ENCODE measurements at regions not wholly inside any gene's neighbourhood (a gene's known extent, or its start where the extent isn't known, plus 50 kb on each side); places are given as distances from the start of the nearest gene placed in this dataset.

DNA sequence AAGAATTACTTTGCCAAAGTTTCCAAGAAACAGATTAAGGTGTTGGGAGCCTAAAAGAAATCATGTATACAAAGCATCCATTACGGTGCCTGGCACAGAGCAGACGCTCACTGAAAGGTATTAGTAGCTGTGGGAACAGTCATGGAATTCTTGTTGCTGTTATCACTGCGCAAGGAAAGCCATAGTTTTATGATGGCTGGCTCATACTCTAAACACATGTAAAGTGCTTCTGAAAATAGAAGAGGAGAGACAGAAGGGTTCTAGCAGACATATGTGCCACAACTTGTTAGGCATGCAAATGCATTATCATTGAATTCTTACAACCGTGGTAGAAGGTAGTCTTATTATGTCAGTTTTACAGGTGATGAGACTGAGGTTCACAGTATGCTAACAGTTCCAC is 112.4 kb downstream of the TENT5A start:
- no peak overlapping the region for H3K4ac ChIP-seq (ENCODE audit: low read length)
- WGBS, 2 donors (ENCODE audit: extremely low coverage in 2 of 2, insufficient read length in 2 of 2, insufficient replicate concordance in 1 of 2), result no CpG with 5 or more reads among the region's 4 CpGs

DNA sequence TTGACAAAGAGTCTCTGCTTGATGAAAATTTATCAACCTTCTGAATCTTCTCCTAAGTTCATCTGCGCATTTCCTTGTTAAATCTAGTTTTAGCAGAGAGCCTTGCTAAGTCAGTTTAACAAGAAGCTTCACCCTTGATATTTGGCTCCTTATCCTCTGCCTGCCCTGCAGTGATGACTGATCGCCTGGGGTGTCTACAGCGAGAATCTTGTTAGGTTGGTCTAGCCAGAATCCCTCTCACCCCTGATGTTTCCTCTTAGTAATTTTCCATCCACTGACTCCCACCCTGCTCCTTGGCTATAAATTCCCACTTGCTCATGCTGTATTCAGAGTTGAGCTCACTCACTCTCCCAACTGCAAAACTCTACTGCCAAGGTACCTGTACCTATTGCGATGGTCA is 114.1 kb downstream of the TENT5A start:
- H3K27ac ChIP-seq (replicated peaks; ENCODE audit: low read length), result no peak overlapping the region
- H3K4me2 ChIP-seq (ENCODE audit: insufficient read depth, low read length, poor library complexity, severe bottlenecking), result no peak overlapping the region
- H4K91ac ChIP-seq (ENCODE audit: low read depth, low read length, poor library complexity), result no peak overlapping the region
- no peak overlapping the region for H3K9ac ChIP-seq (ENCODE audit: low read depth, low read length, poor library complexity)
- no peak overlapping the region for H3K14ac ChIP-seq (ENCODE audit: low read length)
- no peaks in the 10 kb centered on the region for H3K36me3 ChIP-seq (replicated peaks in 1 of 2; ENCODE audit: control insufficient read depth in 2 of 2, insufficient read depth in 2 of 2, low read length in 2 of 2)
- no peak for DNase-seq (ENCODE audit: low spot score)
- no CpG with 5 or more reads among the region's 4 CpGs for WGBS, 2 donors (ENCODE audit: extremely low coverage in 2 of 2, insufficient read length in 2 of 2, insufficient replicate concordance in 1 of 2)
- H3K4ac ChIP-seq (ENCODE audit: low read length), result no peak overlapping the region
- H3K18ac ChIP-seq (ENCODE audit: low read length), result no peak overlapping the region
- H3K9me3 ChIP-seq (replicated peaks in 1 of 2; ENCODE audit: control insufficient read depth in 2 of 2, insufficient read depth in 1 of 2, low read depth in 1 of 2, low read length in 2 of 2), result peaks cover 0 to 5% of the 10 kb centered on the region in 2 donors
- peaks cover 0 to 38% of the 10 kb centered on the region in 2 donors for H3K4me1 ChIP-seq (ENCODE audit: control insufficient read depth in 2 of 2, insufficient read depth in 1 of 2, low read depth in 1 of 2, low read length in 2 of 2)
- no peak overlapping the region for H3K23ac ChIP-seq (ENCODE audit: low read depth, low read length, poor library complexity)
- H2AK5ac ChIP-seq (ENCODE audit: low read depth, low read length), result no peak overlapping the region
- H2BK5ac ChIP-seq (ENCODE audit: low read length), result no peak overlapping the region
- no peak overlapping the region for H2BK120ac ChIP-seq (ENCODE audit: low read depth, low read length)
- H2BK15ac ChIP-seq (ENCODE audit: low read length), result no peak overlapping the region
- H3K27me3 ChIP-seq (ENCODE audit: control insufficient read depth in 3 of 3, insufficient read depth in 3 of 3, low read depth in 1 of 3, low read length in 3 of 3), result no peaks in the 10 kb centered on the region
- H3K79me1 ChIP-seq (ENCODE audit: low read depth, low read length), result no peaks in the 10 kb centered on the region
- no peak overlapping the region for H4K8ac ChIP-seq (ENCODE audit: low read depth, low read length)
- no peak overlapping the region for H3K4me3 ChIP-seq (ENCODE audit: low read length in 2 of 2)
- H2AFZ ChIP-seq (ENCODE audit: low read length), result no peak overlapping the region
- H2BK12ac ChIP-seq (ENCODE audit: low read length), result no peak overlapping the region

More for the DNA sequence above, 112.4 kb downstream of the TENT5A start:
- H3K14ac ChIP-seq (ENCODE audit: low read length), result no peak overlapping the region
- H4K8ac ChIP-seq (ENCODE audit: low read depth, low read length), result no peak overlapping the region
- H2AK5ac ChIP-seq (ENCODE audit: low read depth, low read length), result no peak overlapping the region
- H3K4me2 ChIP-seq (ENCODE audit: insufficient read depth, low read length, poor library complexity, severe bottlenecking), result no peak overlapping the region
- H3K36me3 ChIP-seq (replicated peaks in 1 of 2; ENCODE audit: control insufficient read depth in 2 of 2, insufficient read depth in 2 of 2, low read length in 2 of 2), result no peaks in the 10 kb centered on the region
- H2BK15ac ChIP-seq (ENCODE audit: low read length), result no peak overlapping the region
- no peaks in the 10 kb centered on the region for H3K27me3 ChIP-seq (ENCODE audit: control insufficient read depth in 3 of 3, insufficient read depth in 3 of 3, low read depth in 1 of 3, low read length in 3 of 3)
- DNase-seq (ENCODE audit: low spot score), result no peak
- H3K79me1 ChIP-seq (ENCODE audit: low read depth, low read length), result no peaks in the 10 kb centered on the region
- no peak overlapping the region for H4K91ac ChIP-seq (ENCODE audit: low read depth, low read length, poor library complexity)
- no peak overlapping the region for H3K18ac ChIP-seq (ENCODE audit: low read length)
- no peak overlapping the region for H2BK12ac ChIP-seq (ENCODE audit: low read length)
- H3K4me3 ChIP-seq (ENCODE audit: low read length in 2 of 2), result no peak overlapping the region
- no peak overlapping the region for H2BK5ac ChIP-seq (ENCODE audit: low read length)
- peaks cover 0 to 38% of the 10 kb centered on the region in 2 donors for H3K4me1 ChIP-seq (ENCODE audit: control insufficient read depth in 2 of 2, insufficient read depth in 1 of 2, low read depth in 1 of 2, low read length in 2 of 2)
- H2AFZ ChIP-seq (ENCODE audit: low read length), result no peak overlapping the region
- H3K27ac ChIP-seq (replicated peaks; ENCODE audit: low read length), result no peak overlapping the region
- H3K9ac ChIP-seq (ENCODE audit: low read depth, low read length, poor library complexity), result no peak overlapping the region
- H3K23ac ChIP-seq (ENCODE audit: low read depth, low read length, poor library complexity), result no peak overlapping the region
- H3K9me3 ChIP-seq (replicated peaks in 1 of 2; ENCODE audit: control insufficient read depth in 2 of 2, insufficient read depth in 1 of 2, low read depth in 1 of 2, low read length in 2 of 2), result peaks cover 0 to 10% of the 10 kb centered on the region in 2 donors
- no peak overlapping the region for H2BK120ac ChIP-seq (ENCODE audit: low read depth, low read length)

DNA sequence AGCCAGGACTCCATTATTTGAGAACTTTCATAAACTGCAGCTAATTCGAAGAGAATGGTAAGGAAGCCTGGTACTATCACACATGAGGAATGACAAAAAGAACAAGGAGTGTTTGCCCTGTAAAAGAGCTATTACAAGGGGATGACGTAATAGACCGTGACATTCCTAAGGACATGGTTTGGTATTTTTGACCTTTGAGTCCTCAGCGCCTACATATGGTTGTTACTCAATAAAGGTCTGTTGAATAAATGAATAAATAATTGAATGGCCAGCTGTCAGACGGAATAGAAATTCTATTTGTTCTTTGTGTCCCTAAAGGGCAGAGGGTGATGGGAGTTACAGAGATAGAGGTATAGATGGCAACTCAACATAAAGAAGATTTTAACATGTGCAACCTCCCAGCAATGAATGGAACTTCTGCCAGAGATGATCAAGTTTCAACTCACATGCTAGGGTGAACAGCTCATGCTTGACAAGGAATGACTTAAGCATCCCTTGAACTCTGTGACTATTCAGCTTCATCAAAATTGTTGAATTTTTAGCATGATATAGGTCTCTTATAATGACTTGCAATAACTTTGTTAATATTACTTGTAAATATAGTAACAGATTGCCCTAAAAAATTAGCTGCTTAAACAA is 115.4 kb downstream of the TENT5A start:
- Histone ChIP-seq H3K23ac (ENCODE audit: low read depth, low read length, poor library complexity) (no peak overlapping the region), H3K9me3 (replicated peaks in 1 of 2; ENCODE audit: control insufficient read depth in 2 of 2, insufficient read depth in 1 of 2, low read depth in 1 of 2, low read length in 2 of 2) (no peaks in the 10 kb centered on the region), H3K4me2 (ENCODE audit: insufficient read depth, low read length, poor library complexity, severe bottlenecking) (no peak overlapping the region), H2BK5ac (ENCODE audit: low read length) (no peak overlapping the region), H3K14ac (ENCODE audit: low read length) (no peak overlapping the region), H4K8ac (ENCODE audit: low read depth, low read length) (no peak overlapping the region), H3K36me3 (replicated peaks in 1 of 2; ENCODE audit: control insufficient read depth in 2 of 2, insufficient read depth in 2 of 2, low read length in 2 of 2) (no peaks in the 10 kb centered on the region), H3K4ac (ENCODE audit: low read length) (no peak overlapping the region), H2BK120ac (ENCODE audit: low read depth, low read length) (no peak overlapping the region), H3K4me1 (ENCODE audit: control insufficient read depth in 2 of 2, insufficient read depth in 1 of 2, low read depth in 1 of 2, low read length in 2 of 2) (peaks cover 0 to 31% of the 10 kb centered on the region in 2 donors), H2BK12ac (ENCODE audit: low read length) (no peak overlapping the region), H3K9ac (ENCODE audit: low read depth, low read length, poor library complexity) (no peak overlapping the region), H3K27me3 (ENCODE audit: control insufficient read depth in 3 of 3, insufficient read depth in 3 of 3, low read depth in 1 of 3, low read length in 3 of 3) (no peaks in the 10 kb centered on the region), H3K27ac (replicated peaks; ENCODE audit: low read length) (no peak overlapping the region), H3K4me3 (ENCODE audit: low read length in 2 of 2) (no peak overlapping the region), H3K79me1 (ENCODE audit: low read depth, low read length) (no peaks in the 10 kb centered on the region), H2AFZ (ENCODE audit: low read length) (no peak overlapping the region), H2BK15ac (ENCODE audit: low read length) (no peak overlapping the region), H3K18ac (ENCODE audit: low read length) (no peak overlapping the region), H2AK5ac (ENCODE audit: low read depth, low read length) (no peak overlapping the region), H4K91ac (ENCODE audit: low read depth, low read length, poor library complexity) (no peak overlapping the region)
- WGBS, 2 donors (ENCODE audit: extremely low coverage in 2 of 2, insufficient read length in 2 of 2, insufficient replicate concordance in 1 of 2), result no CpG with 5 or more reads among the region's 5 CpGs
- DNase-seq (ENCODE audit: low spot score), result no peak

DNA sequence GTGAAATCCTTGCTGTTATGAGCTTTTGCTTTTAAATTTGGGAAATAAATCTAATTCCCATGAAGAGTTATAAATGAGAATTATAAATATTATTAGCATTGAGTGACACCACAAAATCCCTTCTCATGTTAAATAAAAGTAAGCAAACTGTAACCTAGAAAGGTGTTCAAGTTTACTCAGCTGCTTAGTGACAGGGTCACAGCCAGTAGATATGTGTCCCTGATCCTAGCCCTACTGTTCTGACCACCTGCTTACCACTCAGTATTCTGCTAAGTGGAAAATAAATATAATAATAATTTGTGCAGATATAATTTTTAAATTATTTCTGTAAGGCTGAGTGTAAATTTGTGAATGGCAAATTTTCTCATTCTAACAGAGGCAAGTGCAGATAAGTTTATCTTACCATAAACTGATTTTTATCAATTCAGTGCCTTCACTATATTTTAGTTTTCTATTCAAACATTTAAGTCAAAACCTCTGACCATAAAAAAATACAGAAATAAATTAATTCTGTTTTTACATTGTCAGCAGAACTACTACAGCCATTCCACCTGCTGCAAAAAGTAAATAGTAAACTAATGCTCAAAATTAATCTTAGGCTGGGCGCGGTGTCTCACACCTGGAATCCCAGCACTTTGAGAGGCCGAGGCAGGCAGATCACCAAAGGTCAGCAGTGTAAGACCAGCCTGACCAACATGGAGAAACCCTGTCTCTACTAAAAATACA is 118.2 kb downstream of the TENT5A start:
- Histone ChIP-seq H4K8ac (ENCODE audit: low read depth, low read length) (no peak overlapping the region), H3K4me2 (ENCODE audit: insufficient read depth, low read length, poor library complexity, severe bottlenecking) (no peak overlapping the region), H2BK12ac (ENCODE audit: low read length) (no peak overlapping the region), H3K4ac (ENCODE audit: low read length) (no peak overlapping the region), H3K36me3 (replicated peaks in 1 of 2; ENCODE audit: control insufficient read depth in 2 of 2, insufficient read depth in 2 of 2, low read length in 2 of 2) (no peaks in the 10 kb centered on the region), H3K27me3 (ENCODE audit: control insufficient read depth in 3 of 3, insufficient read depth in 3 of 3, low read depth in 1 of 3, low read length in 3 of 3) (no peaks in the 10 kb centered on the region), H2BK5ac (ENCODE audit: low read length) (no peak overlapping the region), H2BK15ac (ENCODE audit: low read length) (no peak overlapping the region), H2AFZ (ENCODE audit: low read length) (no peak overlapping the region), H3K9me3 (replicated peaks in 1 of 2; ENCODE audit: control insufficient read depth in 2 of 2, insufficient read depth in 1 of 2, low read depth in 1 of 2, low read length in 2 of 2) (peaks cover 2 to 21% of the 10 kb centered on the region in 2 donors), H3K27ac (replicated peaks; ENCODE audit: low read length) (no peak overlapping the region), H3K18ac (ENCODE audit: low read length) (no peak overlapping the region), H3K14ac (ENCODE audit: low read length) (no peak overlapping the region), H3K4me3 (ENCODE audit: low read length in 2 of 2) (no peak overlapping the region), H2BK120ac (ENCODE audit: low read depth, low read length) (no peak overlapping the region), H3K23ac (ENCODE audit: low read depth, low read length, poor library complexity) (no peak overlapping the region), H3K9ac (ENCODE audit: low read depth, low read length, poor library complexity) (no peak overlapping the region), H3K4me1 (ENCODE audit: control insufficient read depth in 2 of 2, insufficient read depth in 1 of 2, low read depth in 1 of 2, low read length in 2 of 2) (peaks cover 0 to 30% of the 10 kb centered on the region in 2 donors), H4K91ac (ENCODE audit: low read depth, low read length, poor library complexity) (no peak overlapping the region), H2AK5ac (ENCODE audit: low read depth, low read length) (no peak overlapping the region), H3K79me1 (ENCODE audit: low read depth, low read length) (no peaks in the 10 kb centered on the region)
- no CpG with 5 or more reads among the region's 3 CpGs for WGBS, 2 donors (ENCODE audit: extremely low coverage in 2 of 2, insufficient read length in 2 of 2, insufficient replicate concordance in 1 of 2)
- no peak for DNase-seq (ENCODE audit: low spot score)

All from neuronal stem cell (in vitro differentiated cells).